ENCODE measurements at regions not wholly inside any gene's neighbourhood (a gene's known extent, or its start where the extent isn't known, plus 50 kb on each side); places are given as distances from the start of the nearest gene placed in this dataset.

DNA sequence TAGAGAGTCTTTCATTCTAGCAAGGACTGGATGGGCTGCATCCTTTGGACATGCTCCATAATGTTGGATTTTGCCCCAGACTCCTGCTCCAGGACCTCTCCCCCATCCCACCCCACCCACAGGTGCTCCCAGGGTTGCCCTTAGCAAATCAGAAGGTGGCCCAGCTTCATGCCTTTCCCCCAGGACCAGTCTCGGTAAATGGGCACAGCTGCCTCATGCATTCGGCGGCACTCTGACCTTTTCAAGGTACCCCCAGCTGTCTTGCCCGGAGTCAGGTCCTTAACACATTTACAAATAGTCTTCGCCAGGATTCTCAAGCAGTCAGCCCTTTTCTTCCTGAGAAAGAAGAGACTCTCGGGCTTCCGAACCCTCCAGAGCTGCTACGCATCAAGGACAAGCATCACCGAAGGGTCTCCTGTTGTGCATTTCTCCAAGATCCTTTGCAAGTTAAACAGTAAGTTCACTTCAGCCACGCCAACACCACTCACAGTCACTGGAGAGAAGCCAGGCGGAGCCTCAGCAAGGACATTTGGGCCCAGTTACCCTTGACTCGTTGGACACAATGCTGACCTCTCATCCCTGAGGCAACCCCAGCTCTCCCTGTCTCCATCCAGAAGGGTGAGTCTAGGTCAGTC is 287.8 kb downstream of the FAM43A start:
- Histone ChIP-seq H3K4me3 (ENCODE audit: low read length) (no peak overlapping the region), H4K20me1 (ENCODE audit: insufficient read depth, low read length) (no peaks in the 10 kb centered on the region), H3K9ac (ENCODE audit: low read length) (no peak overlapping the region), H3K9me3 (replicated peaks; ENCODE audit: insufficient read depth, low read length) (no peaks in the 10 kb centered on the region), H3F3A (ENCODE audit: insufficient read depth, low read length) (no peaks in the 10 kb centered on the region), H3K4me1 (ENCODE audit: low read length) (no peaks in the 10 kb centered on the region), H3K4me2 (ENCODE audit: low read depth, low read length) (no peak overlapping the region), H3K79me2 (ENCODE audit: low read length) (no peaks in the 10 kb centered on the region), H2AFZ (ENCODE audit: low read length) (no peak overlapping the region), H3K27me3 (replicated peaks; ENCODE audit: insufficient read depth, low read length) (no peaks in the 10 kb centered on the region), H3K36me3 (replicated peaks; ENCODE audit: insufficient read depth, low read length) (no peaks in the 10 kb centered on the region), H3K27ac (ENCODE audit: low read length) (no peak overlapping the region), H3K9me2 (replicated peaks; ENCODE audit: insufficient read depth, low read length) (no peaks in the 10 kb centered on the region)
- TF ChIP-seq EZH2 (optimal IDR thresholded peaks at IDR 0.05; ENCODE audit: low read depth, low read length) (no peak), EZH2phosphoT487 (IDR thresholded peaks at IDR 0.05; ENCODE audit: low read length) (no peak)
- TF ChIP-seq, protein P1, sequence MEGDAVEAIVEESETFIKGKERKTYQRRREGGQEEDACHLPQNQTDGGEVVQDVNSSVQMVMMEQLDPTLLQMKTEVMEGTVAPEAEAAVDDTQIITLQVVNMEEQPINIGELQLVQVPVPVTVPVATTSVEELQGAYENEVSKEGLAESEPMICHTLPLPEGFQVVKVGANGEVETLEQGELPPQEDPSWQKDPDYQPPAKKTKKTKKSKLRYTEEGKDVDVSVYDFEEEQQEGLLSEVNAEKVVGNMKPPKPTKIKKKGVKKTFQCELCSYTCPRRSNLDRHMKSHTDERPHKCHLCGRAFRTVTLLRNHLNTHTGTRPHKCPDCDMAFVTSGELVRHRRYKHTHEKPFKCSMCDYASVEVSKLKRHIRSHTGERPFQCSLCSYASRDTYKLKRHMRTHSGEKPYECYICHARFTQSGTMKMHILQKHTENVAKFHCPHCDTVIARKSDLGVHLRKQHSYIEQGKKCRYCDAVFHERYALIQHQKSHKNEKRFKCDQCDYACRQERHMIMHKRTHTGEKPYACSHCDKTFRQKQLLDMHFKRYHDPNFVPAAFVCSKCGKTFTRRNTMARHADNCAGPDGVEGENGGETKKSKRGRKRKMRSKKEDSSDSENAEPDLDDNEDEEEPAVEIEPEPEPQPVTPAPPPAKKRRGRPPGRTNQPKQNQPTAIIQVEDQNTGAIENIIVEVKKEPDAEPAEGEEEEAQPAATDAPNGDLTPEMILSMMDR (IDR thresholded peaks at IDR 0.05; ENCODE audit: low read length), result no peak
- DNase-seq, result no peak

DNA sequence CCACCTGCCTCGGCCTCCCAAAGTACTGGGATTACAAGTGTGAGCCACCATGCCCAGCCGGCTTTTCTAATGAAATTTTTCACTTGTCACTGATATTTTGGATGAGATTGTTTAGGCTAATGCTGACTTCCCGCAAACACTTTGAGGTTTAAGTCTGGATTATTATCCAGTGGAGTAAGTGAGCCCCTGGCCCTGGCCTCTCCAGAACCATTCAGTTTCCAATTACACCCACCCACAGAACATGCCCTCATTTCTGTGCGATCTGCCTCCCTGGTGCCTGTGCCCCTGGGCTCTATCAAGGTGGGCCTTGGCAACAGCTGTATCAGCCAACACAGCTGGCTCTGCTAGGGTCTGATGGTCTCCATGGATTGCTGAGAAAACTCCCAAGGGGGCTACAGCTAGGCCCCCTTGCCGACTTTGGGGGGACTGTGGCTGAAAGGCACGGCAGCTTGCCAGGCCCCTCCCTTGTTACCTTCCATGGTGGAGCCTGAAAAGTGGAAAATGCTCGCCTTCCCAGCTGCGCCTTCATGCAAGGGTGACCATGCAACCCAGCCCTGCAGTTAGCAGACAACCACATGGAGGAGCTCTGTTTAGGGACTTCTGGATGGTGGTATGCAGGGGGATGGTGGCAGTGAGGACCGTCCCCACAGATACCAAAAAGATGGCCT is 288.9 kb downstream of the FAM43A start:
- H3K4me3 ChIP-seq (ENCODE audit: low read length), result no peak overlapping the region
- no peaks in the 10 kb centered on the region for H3K79me2 ChIP-seq (ENCODE audit: low read length)
- no peaks in the 10 kb centered on the region for H3K27me3 ChIP-seq (replicated peaks; ENCODE audit: insufficient read depth, low read length)
- no peaks in the 10 kb centered on the region for H4K20me1 ChIP-seq (ENCODE audit: insufficient read depth, low read length)
- TF ChIP-seq, protein P1 (IDR thresholded peaks at IDR 0.05; ENCODE audit: low read length), result no peak
- TF ChIP-seq EZH2 (optimal IDR thresholded peaks at IDR 0.05; ENCODE audit: low read depth, low read length), result no peak
- TF ChIP-seq EZH2phosphoT487 (IDR thresholded peaks at IDR 0.05; ENCODE audit: low read length), result no peak
- H3K9me2 ChIP-seq (replicated peaks; ENCODE audit: insufficient read depth, low read length), result no peaks in the 10 kb centered on the region
- H3K4me1 ChIP-seq (ENCODE audit: low read length), result no peaks in the 10 kb centered on the region
- H3K9ac ChIP-seq (ENCODE audit: low read length), result no peak overlapping the region
- no peak for DNase-seq
- no peaks in the 10 kb centered on the region for H3K9me3 ChIP-seq (replicated peaks; ENCODE audit: insufficient read depth, low read length)
- H2AFZ ChIP-seq (ENCODE audit: low read length), result no peak overlapping the region
- H3K4me2 ChIP-seq (ENCODE audit: low read depth, low read length), result no peak overlapping the region
- no peak overlapping the region for H3K27ac ChIP-seq (ENCODE audit: low read length)
- H3K36me3 ChIP-seq (replicated peaks; ENCODE audit: insufficient read depth, low read length), result no peaks in the 10 kb centered on the region
- H3F3A ChIP-seq (ENCODE audit: insufficient read depth, low read length), result no peaks in the 10 kb centered on the region

DNA sequence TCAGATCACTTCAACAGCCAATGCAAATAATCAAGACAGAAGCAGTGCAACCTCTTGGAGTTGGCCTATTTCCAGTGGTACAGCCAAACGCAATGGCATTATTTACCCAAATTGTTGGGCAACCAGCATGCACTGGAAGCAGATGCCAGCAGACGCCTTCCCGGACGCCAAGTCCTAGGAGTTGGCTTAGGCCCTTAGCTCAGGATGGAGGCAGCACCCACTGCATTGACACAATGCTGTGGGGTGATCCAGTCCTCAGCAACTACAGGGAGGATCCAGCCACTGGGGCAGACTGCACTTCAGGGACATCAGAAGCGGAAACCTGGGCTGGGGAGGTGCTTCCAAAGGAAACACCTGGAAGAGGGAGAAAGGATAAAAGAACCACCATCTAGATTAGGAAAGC is 290.4 kb downstream of the FAM43A start:
- Histone ChIP-seq H3K4me2 (ENCODE audit: low read depth, low read length) (no peak overlapping the region), H3K27me3 (replicated peaks; ENCODE audit: insufficient read depth, low read length) (no peaks in the 10 kb centered on the region), H4K20me1 (ENCODE audit: insufficient read depth, low read length) (no peaks in the 10 kb centered on the region), H3K36me3 (replicated peaks; ENCODE audit: insufficient read depth, low read length) (no peaks in the 10 kb centered on the region), H3K9ac (ENCODE audit: low read length) (no peak overlapping the region), H3F3A (ENCODE audit: insufficient read depth, low read length) (no peaks in the 10 kb centered on the region), H3K9me2 (replicated peaks; ENCODE audit: insufficient read depth, low read length) (no peaks in the 10 kb centered on the region), H3K27ac (ENCODE audit: low read length) (no peak overlapping the region), H2AFZ (ENCODE audit: low read length) (no peak overlapping the region), H3K9me3 (replicated peaks; ENCODE audit: insufficient read depth, low read length) (no peaks in the 10 kb centered on the region), H3K79me2 (ENCODE audit: low read length) (no peaks in the 10 kb centered on the region), H3K4me3 (ENCODE audit: low read length) (no peak overlapping the region), H3K4me1 (ENCODE audit: low read length) (no peaks in the 10 kb centered on the region)
- TF ChIP-seq EZH2 (optimal IDR thresholded peaks at IDR 0.05; ENCODE audit: low read depth, low read length), result no peak
- no peak for DNase-seq

DNA sequence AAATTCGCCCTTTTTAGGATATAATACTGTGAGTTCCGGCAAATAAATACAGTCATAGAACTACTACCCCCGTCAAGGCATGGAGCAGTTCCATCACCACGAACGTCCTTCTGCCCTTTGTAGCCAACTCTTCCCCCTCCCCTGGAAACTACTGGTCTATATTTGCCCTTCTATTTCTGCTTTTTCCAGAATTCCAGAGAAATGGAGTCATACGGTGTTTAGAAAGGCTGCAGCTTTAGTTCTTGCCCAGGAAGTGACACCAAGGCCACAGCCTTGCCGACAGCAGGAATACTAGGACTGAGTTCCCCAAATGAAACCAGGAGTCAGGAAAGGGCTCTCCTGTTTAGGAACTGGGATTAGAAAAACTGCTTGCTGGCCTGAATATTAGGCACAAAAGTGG is 291.2 kb downstream of the FAM43A start:
- Histone ChIP-seq H3K79me2 (ENCODE audit: low read length) (no peaks in the 10 kb centered on the region), H3K9ac (ENCODE audit: low read length) (no peak overlapping the region), H3K27ac (ENCODE audit: low read length) (no peak overlapping the region), H3K4me1 (ENCODE audit: low read length) (no peaks in the 10 kb centered on the region), H3F3A (ENCODE audit: insufficient read depth, low read length) (no peaks in the 10 kb centered on the region), H4K20me1 (ENCODE audit: insufficient read depth, low read length) (no peaks in the 10 kb centered on the region), H3K9me2 (replicated peaks; ENCODE audit: insufficient read depth, low read length) (no peaks in the 10 kb centered on the region), H3K4me3 (ENCODE audit: low read length) (no peak overlapping the region), H3K27me3 (replicated peaks; ENCODE audit: insufficient read depth, low read length) (no peaks in the 10 kb centered on the region), H3K9me3 (replicated peaks; ENCODE audit: insufficient read depth, low read length) (no peaks in the 10 kb centered on the region), H3K36me3 (replicated peaks; ENCODE audit: insufficient read depth, low read length) (no peaks in the 10 kb centered on the region), H2AFZ (ENCODE audit: low read length) (no peak overlapping the region), H3K4me2 (ENCODE audit: low read depth, low read length) (no peak overlapping the region)
- TF ChIP-seq EZH2phosphoT487 (IDR thresholded peaks at IDR 0.05; ENCODE audit: low read length), result no peak
- TF ChIP-seq EZH2 (optimal IDR thresholded peaks at IDR 0.05; ENCODE audit: low read depth, low read length), result no peak
- TF ChIP-seq, protein P1 (IDR thresholded peaks at IDR 0.05; ENCODE audit: low read length), result no peak
- no peak for DNase-seq

All from MM.1S (cell line).